ENCODE measurements at regions not wholly inside any gene's neighbourhood (a gene's known extent, or its start where the extent isn't known, plus 50 kb on each side); places are given as distances from the start of the nearest gene placed in this dataset.
"Not testable (repeated sequence)": the region's sequence is repeated elsewhere in the genome, so short reads cannot be mapped to it uniquely, and the experiment has no call there.

- not testable (repeated sequence) for H3K27me3 ChIP-seq; H3K4me3 ChIP-seq; H3K27ac ChIP-seq; DNase-seq (ENCODE audit: low spot score in 2 of 2); H3K9me3 ChIP-seq; H3K4me1 ChIP-seq; H3K36me3 ChIP-seq
- WGBS, 2 donors: no CpG with 5 or more reads among the region's 1 CpG
Measured at GRCh38 chr9:41839786-41840185, 289.4 kb downstream of the CNTNAP3B start.

DNA sequence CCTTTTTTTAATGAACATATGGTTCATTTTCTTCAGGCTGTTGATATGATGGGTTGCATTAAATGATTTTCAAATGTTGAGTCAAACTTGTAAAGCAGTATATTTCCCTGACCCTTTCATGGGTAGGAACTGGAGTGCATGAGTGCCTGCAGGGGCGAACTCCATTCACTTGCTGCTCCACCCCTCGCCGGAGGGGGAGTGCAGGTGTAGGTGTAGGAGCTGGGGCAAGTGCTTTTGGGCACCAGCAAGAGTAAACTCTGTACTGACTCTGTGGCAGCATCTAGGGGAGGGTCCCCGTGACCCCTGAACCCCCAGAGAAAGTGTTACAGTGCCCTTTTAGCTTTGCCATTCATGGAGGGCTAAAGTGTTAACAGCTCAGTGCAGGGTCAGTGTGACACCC, 290.3 kb downstream of the CNTNAP3B start:
- H3K27me3 ChIP-seq; H3K4me1 ChIP-seq; H3K27ac ChIP-seq; H3K9me3 ChIP-seq; H3K36me3 ChIP-seq; DNase-seq (ENCODE audit: low spot score in 2 of 2); H3K4me3 ChIP-seq: not testable (repeated sequence)
- no CpG with 5 or more reads among the region's 4 CpGs for WGBS, 2 donors

DNA sequence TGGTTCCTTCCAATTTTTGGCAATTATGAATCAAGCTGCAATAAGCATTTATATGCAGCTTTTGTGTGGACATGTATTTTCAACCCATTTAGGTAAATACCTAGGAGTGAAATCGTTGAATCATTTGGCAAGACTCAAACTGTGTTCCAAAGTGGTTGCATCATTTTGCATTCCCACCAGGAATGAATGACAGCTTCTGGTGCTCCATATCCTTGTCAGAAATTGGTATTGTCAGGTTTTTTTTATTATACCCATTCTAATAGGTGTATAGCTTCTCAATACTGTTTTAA, 290.7 kb downstream of the CNTNAP3B start:
- not testable (repeated sequence) for H3K9me3 ChIP-seq; H3K36me3 ChIP-seq; H3K4me3 ChIP-seq; H3K27ac ChIP-seq; DNase-seq (ENCODE audit: low spot score in 2 of 2); H3K4me1 ChIP-seq; H3K27me3 ChIP-seq
- WGBS, 2 donors: no CpG with 5 or more reads among the region's 1 CpG

DNA sequence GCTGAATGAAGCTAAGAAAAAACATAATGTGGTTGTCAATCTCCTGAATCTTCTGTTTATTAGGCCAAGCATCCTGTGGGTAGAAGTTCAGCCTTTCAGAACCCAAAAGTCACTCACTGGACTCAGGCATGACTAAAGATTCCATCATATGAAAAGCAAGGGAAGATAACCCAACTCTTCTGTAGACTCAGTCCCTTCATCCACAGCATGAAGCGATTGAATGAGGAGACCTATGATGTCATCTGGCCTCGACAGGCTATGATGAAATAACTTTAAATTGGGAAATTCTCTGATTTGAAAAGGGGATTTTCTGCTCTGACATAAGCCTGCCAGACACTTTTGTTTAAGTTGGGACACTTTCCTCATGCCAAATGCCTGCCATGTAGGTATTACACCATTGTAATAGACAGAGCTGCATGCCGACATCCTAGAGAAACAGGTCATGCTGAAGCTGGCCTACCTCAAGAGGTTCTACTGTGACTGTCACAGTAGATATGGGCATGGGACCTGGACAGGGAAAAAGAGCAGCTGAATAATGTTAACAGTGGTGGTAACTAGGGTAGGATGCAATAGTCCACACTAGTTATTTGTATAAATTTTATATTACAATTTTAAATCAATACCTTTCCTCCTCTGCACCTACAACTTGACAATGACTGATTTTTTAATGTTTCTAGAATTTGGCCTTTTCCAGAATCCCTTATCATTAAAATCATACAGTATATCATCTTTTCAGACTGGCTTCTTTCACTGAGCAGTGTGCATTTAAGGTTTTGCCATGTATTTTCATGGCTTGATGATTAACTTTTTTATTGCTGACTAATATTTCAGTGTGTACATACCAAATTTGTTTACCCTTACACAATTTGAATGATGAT, 291.3 kb downstream of the CNTNAP3B start:
- H3K36me3 ChIP-seq; DNase-seq (ENCODE audit: low spot score in 2 of 2); H3K9me3 ChIP-seq; H3K27ac ChIP-seq; H3K4me3 ChIP-seq; H3K27me3 ChIP-seq; H3K4me1 ChIP-seq: not testable (repeated sequence)
- no CpG with 5 or more reads among the region's 3 CpGs for WGBS, 2 donors

- not testable (repeated sequence) for H3K9me3 ChIP-seq; H3K27me3 ChIP-seq; H3K4me3 ChIP-seq; H3K4me1 ChIP-seq; H3K36me3 ChIP-seq; DNase-seq (ENCODE audit: low spot score in 2 of 2); H3K27ac ChIP-seq
- WGBS, 2 donors: no CpG with 5 or more reads among the region's 4 CpGs
Measured at GRCh38 chr9:41833108-41833507, 296.1 kb downstream of the CNTNAP3B start.

GRCh38 chr9:41824723-41825122, 304.5 kb downstream of the CNTNAP3B start:
- H3K36me3 ChIP-seq; H3K27me3 ChIP-seq; H3K27ac ChIP-seq; H3K9me3 ChIP-seq; H3K4me1 ChIP-seq; H3K4me3 ChIP-seq; DNase-seq (ENCODE audit: low spot score in 2 of 2): not testable (repeated sequence)
- no CpG with 5 or more reads among the region's 8 CpGs for WGBS, 2 donors

GRCh38 chr9:41802706-41803105, 326.5 kb downstream of the CNTNAP3B start:
- H3K9me3 ChIP-seq; H3K27me3 ChIP-seq; H3K27ac ChIP-seq; H3K4me3 ChIP-seq; DNase-seq (ENCODE audit: low spot score in 2 of 2); H3K36me3 ChIP-seq; H3K4me1 ChIP-seq: not testable (repeated sequence)
- 76 to 78% methylated on average over 4 of the region's 4 CpGs for WGBS, 2 donors

- H3K36me3 ChIP-seq, H3K27ac ChIP-seq: not testable (repeated sequence)
- 71 to 76% methylated on average over 4 of the region's 4 CpGs for WGBS, 2 donors
Measured at GRCh38 chr9:41798684-41799083, 330.5 kb downstream of the CNTNAP3B start.

GRCh38 chr9:41790719-41791363, 338.4 kb downstream of the CNTNAP3B start:
- not testable (repeated sequence) for DNase-seq (ENCODE audit: low spot score in 2 of 2); H3K4me1 ChIP-seq; H3K27ac ChIP-seq; H3K27me3 ChIP-seq; H3K4me3 ChIP-seq; H3K9me3 ChIP-seq; H3K36me3 ChIP-seq
- WGBS, 2 donors: 49 to 62% methylated on average over 6 to 7 of the region's 7 CpGs

More at GRCh38 chr9:41798684-41799083, 330.5 kb downstream of the CNTNAP3B start:
- not testable (repeated sequence) for H3K9me3 ChIP-seq; DNase-seq (ENCODE audit: low spot score in 2 of 2); H3K27me3 ChIP-seq; H3K4me3 ChIP-seq; H3K4me1 ChIP-seq

DNA sequence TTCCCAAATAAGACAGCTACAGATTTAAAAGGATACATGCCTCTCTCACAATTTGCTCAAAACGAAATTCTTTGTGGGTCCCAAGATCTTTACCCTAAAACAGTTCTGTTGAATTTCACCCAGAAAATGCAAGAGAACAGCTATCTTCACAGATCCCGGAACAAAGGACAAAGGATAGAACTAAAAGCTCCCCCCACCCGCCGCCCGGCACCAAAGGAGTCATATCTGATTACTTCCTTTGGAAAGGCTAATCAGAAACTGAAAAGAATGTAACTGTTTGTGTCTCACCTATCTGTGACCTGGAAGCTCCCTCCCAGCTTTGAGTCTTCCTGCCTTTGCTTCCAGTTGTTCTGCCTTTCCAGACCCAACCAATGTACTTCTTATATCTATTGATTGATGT, 339.2 kb downstream of the CNTNAP3B start:
- not testable (repeated sequence) for H3K9me3 ChIP-seq; H3K36me3 ChIP-seq; DNase-seq (ENCODE audit: low spot score in 2 of 2); H3K4me1 ChIP-seq; H3K4me3 ChIP-seq; H3K27ac ChIP-seq; H3K27me3 ChIP-seq
- WGBS, 2 donors: 23 to 46% methylated on average over 5 of the region's 5 CpGs

DNA sequence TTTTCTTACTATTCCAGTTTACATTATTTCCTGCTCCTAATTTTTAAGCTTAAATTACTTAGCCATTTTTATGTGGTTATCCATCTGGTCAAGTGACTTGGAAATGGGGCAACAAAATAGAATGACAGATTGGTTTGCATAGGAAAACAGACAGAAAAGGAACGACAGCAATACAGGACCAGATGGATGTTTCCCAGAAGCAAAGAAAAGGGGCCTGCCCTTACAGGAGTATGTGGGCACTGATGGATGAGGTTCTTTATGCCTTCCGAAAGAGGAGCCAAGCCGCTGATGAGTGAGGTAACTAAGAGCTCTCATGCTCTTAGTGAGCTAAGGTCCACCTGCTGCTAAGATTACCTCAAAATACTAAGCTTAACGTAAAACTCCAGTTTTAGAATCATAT, 339.8 kb downstream of the CNTNAP3B start:
- DNase-seq (ENCODE audit: low spot score in 2 of 2); H3K4me1 ChIP-seq; H3K27ac ChIP-seq; H3K9me3 ChIP-seq; H3K27me3 ChIP-seq; H3K4me3 ChIP-seq; H3K36me3 ChIP-seq: not testable (repeated sequence)
- WGBS, 2 donors: 76 to 86% methylated on average over 4 of the region's 4 CpGs

DNA sequence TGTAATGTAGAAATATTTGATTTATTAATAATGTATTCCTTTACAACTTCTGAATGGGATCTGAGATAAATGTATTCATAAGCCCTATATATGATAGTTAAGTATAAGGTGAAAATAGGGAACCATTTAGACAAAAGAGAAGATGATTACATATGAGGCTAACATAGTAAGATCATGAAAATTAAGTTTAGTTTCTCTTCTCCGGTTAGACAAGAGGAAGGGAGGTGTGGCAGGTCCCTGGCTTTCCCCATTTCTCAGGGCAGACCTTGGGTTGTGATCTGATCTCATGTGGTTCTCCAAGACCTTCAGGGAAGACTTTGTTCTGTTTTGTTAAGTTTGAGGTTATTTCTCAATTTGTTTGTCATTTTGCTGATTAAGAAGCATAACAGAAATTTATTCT, 341.3 kb downstream of the CNTNAP3B start:
- not testable (repeated sequence) for H3K27me3 ChIP-seq; H3K4me3 ChIP-seq; DNase-seq (ENCODE audit: low spot score in 2 of 2); H3K4me1 ChIP-seq; H3K27ac ChIP-seq; H3K36me3 ChIP-seq; H3K9me3 ChIP-seq
- WGBS, 2 donors: 71 to 78% methylated on average over 1 of the region's 1 CpG

DNA sequence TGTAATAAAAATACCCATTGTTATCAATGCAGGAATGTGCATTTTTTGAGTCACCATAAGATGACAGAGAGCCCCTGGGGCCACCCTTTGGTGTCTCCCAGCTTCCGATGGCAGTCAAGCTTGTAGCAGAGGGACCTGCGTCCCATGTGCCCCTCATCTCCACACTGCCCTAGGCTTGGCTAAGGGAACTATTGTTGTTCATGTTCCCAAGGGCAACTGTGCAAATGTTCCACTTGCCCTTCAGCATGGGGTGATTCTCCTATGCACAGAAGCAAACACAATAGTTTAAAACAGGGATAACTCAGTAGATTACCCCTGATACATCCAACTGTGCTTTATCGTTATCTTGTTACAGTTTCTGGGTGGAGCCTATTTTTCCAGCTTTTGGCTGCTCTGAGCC, 342.0 kb downstream of the CNTNAP3B start:
- 100% methylated on average over 2 of the region's 3 CpGs for WGBS, 2 donors
- H3K36me3 ChIP-seq; DNase-seq (ENCODE audit: low spot score in 2 of 2); H3K27me3 ChIP-seq; H3K4me1 ChIP-seq; H3K27ac ChIP-seq; H3K9me3 ChIP-seq; H3K4me3 ChIP-seq: not testable (repeated sequence)

DNA sequence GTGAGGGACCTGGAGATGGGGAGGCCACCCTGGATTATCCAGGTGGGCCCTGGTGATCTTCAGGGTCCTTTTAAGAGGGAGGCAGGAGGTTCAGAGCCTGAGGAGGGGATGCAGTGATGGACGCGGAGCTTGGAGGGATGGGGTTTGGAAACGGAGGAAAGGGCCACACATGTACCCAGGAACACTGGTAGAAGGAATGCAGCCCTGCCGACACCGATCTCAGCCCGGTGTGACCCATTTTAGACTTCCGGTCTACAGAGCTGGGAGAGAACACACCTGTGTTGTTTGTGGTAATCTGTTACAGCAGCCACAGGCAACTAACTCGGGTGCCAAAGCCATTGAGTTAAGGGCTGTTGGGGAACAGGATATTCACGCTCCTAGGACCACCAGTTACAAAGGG, 345.2 kb downstream of the CNTNAP3B start:
- not testable (repeated sequence) for H3K27me3 ChIP-seq; H3K36me3 ChIP-seq; H3K9me3 ChIP-seq; H3K4me1 ChIP-seq; H3K27ac ChIP-seq; H3K4me3 ChIP-seq; DNase-seq (ENCODE audit: low spot score in 2 of 2)
- 85 to 95% methylated on average over 7 of the region's 9 CpGs for WGBS, 2 donors
